Keratinocyte (primary cell): ENCODE measurements at regions not wholly inside any gene's neighbourhood (a gene's known extent, or its start where the extent isn't known, plus 50 kb on each side); places are given as distances from the start of the nearest gene placed in this dataset.

Experiments
- DNase-seq: peaks from one replicate; pipeline ENCODE4 v3.0.0-alpha.2; 2011; ENCODE audit warnings: low read depth, missing footprints, low spot score
- FAIRE-seq: peaks from 2 replicates; lab custom pipeline; 2011; peaks lifted over from hg19 to GRCh38; lab: Jason Lieb, UNC
- H2AFZ ChIP-seq: 2 replicates; pipeline ENCODE4 v1.6.0; 2012; ENCODE audit warnings: low read length, control low read depth, inconsistent platforms; ENCODE audit not compliant: control insufficient read depth
- H3K27ac ChIP-seq: 2 replicates; pipeline ENCODE4 v1.5.1; 2011; ENCODE audit warnings: low read length; ENCODE audit not compliant: control insufficient read depth, insufficient read depth
- H3K27me3 ChIP-seq: 3 replicates; pipeline ENCODE4 v1.6.0; 2011; ENCODE audit warnings: low read length; ENCODE audit not compliant: control insufficient read depth, insufficient read depth; ENCODE audit errors: extremely low read depth
- H3K36me3 ChIP-seq, 2 experiments: 2 replicates in 1 of 2; 3 replicates in 1 of 2; pipeline ENCODE4 v1.5.1; 2011; ENCODE audit warnings: low read length in 2 of 2, mild to moderate bottlenecking in 1 of 2; ENCODE audit not compliant: control insufficient read depth in 2 of 2, insufficient read depth in 2 of 2; ENCODE audit errors: extremely low read depth in 1 of 2
- H3K4me1 ChIP-seq: 3 replicates; pipeline ENCODE4 v1.5.1; 2011; ENCODE audit warnings: low read length; ENCODE audit not compliant: control insufficient read depth, insufficient read depth; ENCODE audit errors: extremely low read depth
- H3K4me2 ChIP-seq: 3 replicates; pipeline ENCODE4 v1.6.0; 2011; ENCODE audit warnings: low read depth, low read length; ENCODE audit not compliant: control insufficient read depth, insufficient read depth; ENCODE audit errors: extremely low read depth
- H3K4me3 ChIP-seq, 3 experiments: fragments of 200-600 bp in 1 of 3; sonication (generic) in 1 of 3; 2 replicates in 2 of 3; 3 replicates in 1 of 3; pipeline ENCODE4 v1.5.1; 2011 to 2016; ENCODE audit warnings: low read length in 3 of 3, mild to moderate bottlenecking in 3 of 3, control low read depth in 2 of 3, inconsistent platforms in 1 of 3, low read depth in 1 of 3, mixed read lengths in 1 of 3, mixed run types in 1 of 3, moderate library complexity in 1 of 3; ENCODE audit not compliant: control insufficient read depth in 2 of 3, insufficient read depth in 2 of 3; ENCODE audit errors: extremely low read depth in 1 of 3
- H3K79me2 ChIP-seq: 2 replicates; pipeline ENCODE4 v1.6.0; 2012; ENCODE audit warnings: low read length; ENCODE audit not compliant: control insufficient read depth, insufficient read depth
- H3K9ac ChIP-seq: 3 replicates; pipeline ENCODE4 v1.6.0; 2011; ENCODE audit warnings: low read length; ENCODE audit not compliant: control insufficient read depth, insufficient read depth; ENCODE audit errors: extremely low read depth
- H3K9me1 ChIP-seq: 3 replicates; pipeline ENCODE4 v1.6.0; 2011; ENCODE audit warnings: low read length; ENCODE audit not compliant: control insufficient read depth, insufficient read depth; ENCODE audit errors: extremely low read depth
- H3K9me3 ChIP-seq: 2 replicates; pipeline ENCODE4 v1.5.1; 2012; ENCODE audit warnings: low read depth, low read length; ENCODE audit not compliant: control insufficient read depth
- H4K20me1 ChIP-seq: 3 replicates; pipeline ENCODE4 v1.6.0; 2011; ENCODE audit warnings: low read length; ENCODE audit not compliant: control insufficient read depth, insufficient read depth; ENCODE audit errors: extremely low read depth
- EZH2 ChIP-seq: IDR thresholded peaks from one replicate; pipeline ENCODE4 v1.6.1; 2012; ENCODE audit warnings: inconsistent platforms, mild to moderate bottlenecking, low read length, moderate library complexity
- dilution Hi-C: fragments of 300-500 bp; cut with MboI; formaldehyde crosslinking; loops from one replicate; pipeline ENCODE4 v1.7.0; 2020; ENCODE audit warnings: low sequenced_read_pairs; ENCODE audit not compliant: extremely low pct_ligation_motif_present
- TF ChIP-seq, protein P1 (sequence below), 3 experiments: IDR thresholded peaks in 1 of 3; conservative IDR thresholded peaks in 1 of 3; optimal IDR thresholded peaks in 1 of 3; 2 replicates in 2 of 3; 3 replicates in 1 of 3; pipeline versions ENCODE3 to v1.5.1; 2011; ENCODE audit warnings: low read length in 3 of 3, mild to moderate bottlenecking in 3 of 3, moderate library complexity in 2 of 3, control low read depth in 1 of 3, inconsistent platforms in 1 of 3; ENCODE audit not compliant: insufficient read depth in 2 of 3; ENCODE audit errors: extremely low read depth in 1 of 3

- dilution Hi-C loops = no loop called here
- H3K9me1 ChIP-seq = no peaks in the 10 kb centered on the region
- H4K20me1 ChIP-seq = no peaks in the 10 kb centered on the region
- H3K4me3 ChIP-seq = no peak overlapping the region
- no peaks in the 10 kb centered on the region for H3K4me1 ChIP-seq
- no peaks in the 10 kb centered on the region for H3K36me3 ChIP-seq
- FAIRE-seq (no peak), DNase-seq (no peak)
- H3K27me3 ChIP-seq = no peaks in the 10 kb centered on the region
- no peak overlapping the region for H3K27ac ChIP-seq
- H3K79me2 ChIP-seq = no peaks in the 10 kb centered on the region
- TF ChIP-seq EZH2 = no peak
- TF ChIP-seq, protein P1, sequence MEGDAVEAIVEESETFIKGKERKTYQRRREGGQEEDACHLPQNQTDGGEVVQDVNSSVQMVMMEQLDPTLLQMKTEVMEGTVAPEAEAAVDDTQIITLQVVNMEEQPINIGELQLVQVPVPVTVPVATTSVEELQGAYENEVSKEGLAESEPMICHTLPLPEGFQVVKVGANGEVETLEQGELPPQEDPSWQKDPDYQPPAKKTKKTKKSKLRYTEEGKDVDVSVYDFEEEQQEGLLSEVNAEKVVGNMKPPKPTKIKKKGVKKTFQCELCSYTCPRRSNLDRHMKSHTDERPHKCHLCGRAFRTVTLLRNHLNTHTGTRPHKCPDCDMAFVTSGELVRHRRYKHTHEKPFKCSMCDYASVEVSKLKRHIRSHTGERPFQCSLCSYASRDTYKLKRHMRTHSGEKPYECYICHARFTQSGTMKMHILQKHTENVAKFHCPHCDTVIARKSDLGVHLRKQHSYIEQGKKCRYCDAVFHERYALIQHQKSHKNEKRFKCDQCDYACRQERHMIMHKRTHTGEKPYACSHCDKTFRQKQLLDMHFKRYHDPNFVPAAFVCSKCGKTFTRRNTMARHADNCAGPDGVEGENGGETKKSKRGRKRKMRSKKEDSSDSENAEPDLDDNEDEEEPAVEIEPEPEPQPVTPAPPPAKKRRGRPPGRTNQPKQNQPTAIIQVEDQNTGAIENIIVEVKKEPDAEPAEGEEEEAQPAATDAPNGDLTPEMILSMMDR (optimal IDR thresholded peaks at IDR 0.05 in 1 of 3, IDR thresholded peaks at IDR 0.05 in 1 of 3, conservative IDR thresholded peaks at IDR 0.05 in 1 of 3; ENCODE audit: extremely low read depth in 1 of 3, insufficient read depth in 2 of 3, low read length in 3 of 3) = no peak
- no peak overlapping the region for H2AFZ ChIP-seq
- H3K9me3 ChIP-seq = no peaks in the 10 kb centered on the region
- no peak overlapping the region for H3K9ac ChIP-seq
- no peak overlapping the region for H3K4me2 ChIP-seq
Measured at GRCh38 chr2:123747326-123747725, 277.8 kb upstream of the CNTNAP5 start.

DNA sequence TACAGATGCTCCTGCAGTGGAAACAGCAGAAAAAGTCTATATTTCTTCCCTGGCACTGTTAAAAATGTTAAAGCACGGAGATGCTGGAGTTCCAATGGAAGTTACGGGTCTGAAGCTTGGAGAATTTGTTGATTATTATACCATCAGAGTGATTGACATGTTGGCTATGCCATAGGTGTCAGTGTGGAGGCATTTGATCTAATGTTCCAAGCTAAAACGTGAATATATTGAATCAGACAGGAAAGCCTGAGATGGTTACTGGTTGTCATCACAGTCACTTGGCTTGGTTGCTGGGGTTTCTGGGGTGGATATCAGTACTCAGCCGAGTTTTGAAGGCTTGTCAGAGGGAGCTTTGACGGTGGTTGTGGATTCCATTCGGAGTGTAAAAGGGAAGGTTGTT, 262.9 kb upstream of the CNTNAP5 start:
- no peak overlapping the region for H2AFZ ChIP-seq
- H4K20me1 ChIP-seq = no peaks in the 10 kb centered on the region
- no peaks in the 10 kb centered on the region for H3K9me1 ChIP-seq
- no peak overlapping the region for H3K4me2 ChIP-seq
- TF ChIP-seq, protein P1 (optimal IDR thresholded peaks at IDR 0.05 in 1 of 3, IDR thresholded peaks at IDR 0.05 in 1 of 3, conservative IDR thresholded peaks at IDR 0.05 in 1 of 3; ENCODE audit: extremely low read depth in 1 of 3, insufficient read depth in 2 of 3, low read length in 3 of 3) = no peak
- TF ChIP-seq EZH2 = no peak
- no peaks in the 10 kb centered on the region for H3K36me3 ChIP-seq
- no peak for DNase-seq
- no peak overlapping the region for H3K4me3 ChIP-seq
- H3K9ac ChIP-seq = no peak overlapping the region
- H3K9me3 ChIP-seq = no peaks in the 10 kb centered on the region
- no peaks in the 10 kb centered on the region for H3K79me2 ChIP-seq
- H3K4me1 ChIP-seq = no peaks in the 10 kb centered on the region
- no peak for FAIRE-seq
- dilution Hi-C loops = no loop called here
- H3K27ac ChIP-seq = no peak overlapping the region
- H3K27me3 ChIP-seq = no peaks in the 10 kb centered on the region
